ENCODE measurements at regions not wholly inside any gene's neighbourhood (a gene's known extent, or its start where the extent isn't known, plus 50 kb on each side); places are given as distances from the start of the nearest gene placed in this dataset.

DNA sequence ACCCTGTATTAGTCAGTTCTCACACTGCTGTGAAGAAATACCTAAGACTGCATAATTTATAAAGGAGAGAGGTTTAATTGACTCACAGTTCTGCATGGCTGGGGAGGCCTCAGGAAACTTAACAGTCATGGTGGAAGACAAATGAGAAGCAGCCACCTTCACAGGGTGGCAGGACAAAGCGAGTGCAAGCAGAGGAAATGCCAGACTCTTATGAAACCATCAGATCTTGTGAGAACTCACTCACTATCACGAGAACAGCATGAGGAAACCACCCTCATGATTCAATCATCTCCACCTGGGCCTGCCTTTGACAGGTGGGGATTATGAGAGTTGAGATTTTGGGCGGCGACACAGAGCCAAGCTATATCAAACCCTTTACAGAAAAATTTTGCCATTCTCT lies 722.4 kb downstream of the RAB28 start:
- no peak for DNase-seq (ENCODE audit: low spot score)
- TF ChIP-seq, protein P1, sequence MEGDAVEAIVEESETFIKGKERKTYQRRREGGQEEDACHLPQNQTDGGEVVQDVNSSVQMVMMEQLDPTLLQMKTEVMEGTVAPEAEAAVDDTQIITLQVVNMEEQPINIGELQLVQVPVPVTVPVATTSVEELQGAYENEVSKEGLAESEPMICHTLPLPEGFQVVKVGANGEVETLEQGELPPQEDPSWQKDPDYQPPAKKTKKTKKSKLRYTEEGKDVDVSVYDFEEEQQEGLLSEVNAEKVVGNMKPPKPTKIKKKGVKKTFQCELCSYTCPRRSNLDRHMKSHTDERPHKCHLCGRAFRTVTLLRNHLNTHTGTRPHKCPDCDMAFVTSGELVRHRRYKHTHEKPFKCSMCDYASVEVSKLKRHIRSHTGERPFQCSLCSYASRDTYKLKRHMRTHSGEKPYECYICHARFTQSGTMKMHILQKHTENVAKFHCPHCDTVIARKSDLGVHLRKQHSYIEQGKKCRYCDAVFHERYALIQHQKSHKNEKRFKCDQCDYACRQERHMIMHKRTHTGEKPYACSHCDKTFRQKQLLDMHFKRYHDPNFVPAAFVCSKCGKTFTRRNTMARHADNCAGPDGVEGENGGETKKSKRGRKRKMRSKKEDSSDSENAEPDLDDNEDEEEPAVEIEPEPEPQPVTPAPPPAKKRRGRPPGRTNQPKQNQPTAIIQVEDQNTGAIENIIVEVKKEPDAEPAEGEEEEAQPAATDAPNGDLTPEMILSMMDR (IDR thresholded peaks at IDR 0.05) = no peak
- ATAC-seq (ENCODE audit: low FRiP score) = no peak

DNA sequence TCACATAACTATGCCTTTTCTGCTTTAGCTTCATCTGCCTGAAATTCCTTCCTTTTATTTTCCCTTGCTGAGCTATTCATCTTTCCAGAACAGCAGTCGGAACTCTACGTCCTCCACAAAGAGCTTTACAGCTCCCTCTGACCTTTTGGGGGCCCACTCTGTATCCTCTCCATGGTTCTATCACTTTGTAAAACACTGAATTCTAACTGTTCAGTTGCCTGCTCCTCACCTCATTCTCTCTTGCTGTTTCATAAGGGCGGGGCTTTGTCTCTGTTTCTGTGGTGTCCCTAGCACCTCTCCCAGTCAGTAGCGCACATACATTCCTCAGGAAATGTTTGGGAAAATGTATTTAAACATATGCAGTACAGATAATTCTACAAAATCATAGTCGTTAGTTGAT lies 737.0 kb downstream of the RAB28 start:
- ATAC-seq (ENCODE audit: low FRiP score) (no peak), DNase-seq (ENCODE audit: low spot score) (no peak)
- TF ChIP-seq, protein P1 (IDR thresholded peaks at IDR 0.05) = no peak

DNA sequence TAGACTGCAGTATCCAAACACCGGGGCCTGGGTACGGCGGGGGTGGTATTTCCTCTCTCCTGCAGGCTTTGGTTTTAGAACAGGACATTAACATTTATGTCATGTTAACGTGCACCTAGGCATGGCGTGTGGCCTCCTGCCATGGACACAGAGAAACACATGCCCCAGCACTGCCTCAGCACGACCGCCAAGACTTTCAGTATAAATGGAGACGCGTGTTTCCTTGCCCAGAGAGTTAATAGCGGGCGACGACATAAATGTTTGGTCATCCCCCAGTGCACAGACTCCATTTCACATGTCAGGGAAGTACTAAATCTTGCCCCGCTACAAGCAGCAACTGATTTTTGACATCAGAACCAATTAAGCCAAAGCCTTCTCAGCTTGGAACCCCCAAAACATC lies 737.9 kb downstream of the RAB28 start:
- TF ChIP-seq, protein P1 (IDR thresholded peaks at IDR 0.05) = no peak
- ATAC-seq (ENCODE audit: low FRiP score) (no peak), DNase-seq (ENCODE audit: low spot score) (no peak)

DNA sequence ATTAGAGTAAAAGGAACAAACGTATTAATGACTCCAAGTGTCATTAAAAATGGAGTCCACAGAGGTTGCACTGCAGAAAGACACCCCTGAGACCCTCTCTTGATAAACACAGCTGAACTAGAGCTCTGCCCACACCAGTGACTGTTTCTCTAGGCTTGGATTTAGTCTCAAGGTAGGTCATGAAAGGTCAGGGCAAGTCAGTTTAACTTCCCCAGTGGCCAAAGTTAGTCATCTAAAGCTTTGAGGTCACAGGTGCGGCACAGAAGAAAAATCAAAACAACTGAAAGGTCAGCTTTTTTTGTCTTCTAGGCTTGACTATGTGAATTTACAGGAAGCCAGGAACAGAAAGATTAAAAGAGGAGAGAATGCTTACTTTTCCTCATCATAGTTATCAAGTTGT lies 749.6 kb downstream of the RAB28 start:
- no peak for ATAC-seq (ENCODE audit: low FRiP score)
- no peak for DNase-seq (ENCODE audit: low spot score)
- TF ChIP-seq, protein P1 (IDR thresholded peaks at IDR 0.05) = no peak

DNA sequence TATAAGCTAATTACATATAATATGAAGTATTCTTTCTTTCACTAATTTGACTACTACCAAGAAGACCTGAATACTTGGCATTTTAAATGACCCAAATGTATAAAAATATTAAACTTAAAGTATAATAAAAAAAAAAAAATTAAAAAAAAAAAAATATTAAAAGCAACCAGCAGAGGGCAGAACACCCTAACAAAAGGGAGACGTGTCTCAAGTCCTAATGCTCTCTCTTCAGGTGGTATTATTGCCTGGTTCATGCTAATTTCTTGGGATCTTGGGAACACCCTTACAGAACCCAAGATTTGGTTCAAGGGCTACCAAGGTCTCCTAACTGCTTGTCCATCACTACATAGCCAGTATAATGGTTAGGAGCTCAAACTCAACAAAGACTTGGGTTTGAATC lies 754.8 kb downstream of the RAB28 start:
- DNase-seq (ENCODE audit: low spot score) (no peak), ATAC-seq (ENCODE audit: low FRiP score) (no peak)
- TF ChIP-seq, protein P1 (IDR thresholded peaks at IDR 0.05) = no peak

DNA sequence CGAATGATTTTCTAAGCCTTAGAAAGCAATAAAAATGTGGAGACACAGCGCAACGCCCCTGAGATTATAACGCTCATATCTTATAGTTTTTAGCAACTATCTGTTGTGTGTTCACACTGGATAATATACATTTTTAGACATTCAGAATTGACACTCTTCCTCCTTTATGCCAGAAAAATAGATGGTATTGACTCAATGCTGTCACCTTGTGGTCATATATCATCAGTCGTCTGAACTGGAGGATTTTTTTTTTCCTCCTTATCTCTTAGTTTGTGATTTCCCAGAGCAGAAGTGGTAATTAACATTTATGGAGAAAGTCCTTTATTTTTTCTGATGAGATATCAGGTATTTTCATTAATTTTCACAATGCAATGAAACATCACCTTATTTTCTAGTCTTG lies 759.6 kb downstream of the RAB28 start:
- TF ChIP-seq, protein P1 (IDR thresholded peaks at IDR 0.05) = no peak
- ATAC-seq (ENCODE audit: low FRiP score) (no peak), DNase-seq (ENCODE audit: low spot score) (no peak)

DNA sequence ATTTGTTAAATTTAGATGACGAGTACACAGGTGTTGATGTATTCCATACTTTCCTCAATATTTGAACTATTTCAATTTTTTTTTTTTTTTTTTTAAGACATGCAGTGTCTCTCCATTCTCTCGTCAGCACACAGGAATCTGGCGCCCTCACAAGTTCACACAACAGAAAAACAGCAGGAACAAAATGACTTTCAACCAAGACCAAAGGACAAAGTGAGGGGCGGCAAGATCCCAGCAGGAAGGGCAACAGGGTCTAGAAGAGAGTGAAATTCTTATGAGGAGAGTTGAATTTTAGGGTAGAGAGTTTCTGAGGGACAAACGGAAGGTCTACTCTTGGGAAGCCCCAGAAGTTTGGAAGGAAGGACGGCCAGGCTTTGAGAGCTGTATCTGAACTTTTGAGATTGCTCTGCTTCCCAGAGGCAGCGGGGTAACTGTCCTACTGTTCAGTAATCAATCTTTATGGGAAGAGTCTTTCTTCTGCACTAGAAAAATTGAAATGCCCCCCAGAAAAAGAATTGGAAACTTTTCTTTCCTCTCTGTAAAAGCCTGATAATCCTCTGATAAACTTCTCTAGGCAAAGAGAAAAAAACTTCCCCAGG lies 760.2 kb downstream of the RAB28 start:
- ATAC-seq (ENCODE audit: low FRiP score) (no peak), DNase-seq (ENCODE audit: low spot score) (no peak)
- TF ChIP-seq, protein P1 (IDR thresholded peaks at IDR 0.05) = no peak
